SJCRH30 (cell line): ENCODE measurements at regions not wholly inside any gene's neighbourhood (a gene's known extent, or its start where the extent isn't known, plus 50 kb on each side); places are given as distances from the start of the nearest gene placed in this dataset.
A peak's percentile ranks its signal among the peaks of the same experiment; 100 is the strongest.

Experiments used
- DNase-seq, 2 experiments: peaks; one replicate each; pipeline ENCODE4 v3.0.0-alpha.2; 2015 to 2020
- H3K27ac ChIP-seq: fragments of 250-450 bp; sonication (Bioruptor Pico); 2 replicates; pipeline ENCODE4 v1.5.1; 2020; ENCODE audit warnings: mild to moderate bottlenecking, moderate library complexity
- H3K27me3 ChIP-seq: fragments of 250-450 bp; sonication (Bioruptor Pico); 2 replicates; pipeline ENCODE4 v1.5.1; 2020; ENCODE audit warnings: mild to moderate bottlenecking, moderate library complexity
- H3K36me3 ChIP-seq: fragments of 250-450 bp; sonication (Bioruptor Pico); 2 replicates; pipeline ENCODE4 v1.5.1; 2020; ENCODE audit warnings: mild to moderate bottlenecking, moderate library complexity
- H3K4me1 ChIP-seq: fragments of 250-450 bp; sonication (Bioruptor Pico); 2 replicates; pipeline ENCODE4 v1.5.1; 2020; ENCODE audit warnings: mild to moderate bottlenecking, moderate library complexity
- H3K4me3 ChIP-seq: fragments of 250-450 bp; sonication (Bioruptor Pico); 2 replicates; pipeline ENCODE4 v1.5.1; 2020; ENCODE audit warnings: mild to moderate bottlenecking, moderate library complexity
- H3K9me3 ChIP-seq: fragments of 250-450 bp; sonication (Bioruptor Pico); replicated peaks from 2 replicates; pipeline ENCODE4 v1.5.1; 2020; ENCODE audit warnings: mild to moderate bottlenecking, moderate library complexity

GRCh38 chr10:60511477-60512229 lies 122.0 kb upstream of the ANK3 start:
- no peak overlapping the region for H3K4me3 ChIP-seq
- no peak overlapping the region for H3K27ac ChIP-seq

GRCh38 chr10:60508831-60509230 lies 119.2 kb upstream of the ANK3 start:
- Histone ChIP-seq H3K27me3 (no peaks in the 10 kb centered on the region), H3K4me1 (no peaks in the 10 kb centered on the region), H3K36me3 (no peaks in the 10 kb centered on the region), H3K4me3 (no peak overlapping the region), H3K27ac (no peak overlapping the region), H3K9me3 (no peaks in the 10 kb centered on the region)
- DNase-seq = no peak

More at GRCh38 chr10:60511477-60512229, 122.0 kb upstream of the ANK3 start:
- H3K9me3 ChIP-seq = no peaks in the 10 kb centered on the region
- H3K27me3 ChIP-seq = no peaks in the 10 kb centered on the region
- H3K36me3 ChIP-seq = no peaks in the 10 kb centered on the region
- no peaks in the 10 kb centered on the region for H3K4me1 ChIP-seq
- no peak for DNase-seq

- no peak for DNase-seq
- Histone ChIP-seq H3K27me3 (no peaks in the 10 kb centered on the region), H3K27ac (no peak overlapping the region), H3K4me3 (no peak overlapping the region), H3K36me3 (no peaks in the 10 kb centered on the region), H3K4me1 (no peaks in the 10 kb centered on the region), H3K9me3 (no peaks in the 10 kb centered on the region)
Measured at GRCh38 chr10:60508037-60508436, 118.4 kb upstream of the ANK3 start.

- Histone ChIP-seq H3K9me3 (no peaks in the 10 kb centered on the region), H3K36me3 (no peaks in the 10 kb centered on the region), H3K27me3 (no peaks in the 10 kb centered on the region), H3K4me3 (no peak overlapping the region), H3K27ac (no peak overlapping the region), H3K4me1 (no peaks in the 10 kb centered on the region)
- DNase-seq = no peak
Measured at GRCh38 chr10:60502621-60503020, 112.9 kb upstream of the ANK3 start.

GRCh38 chr10:60498985-60499384 lies 109.3 kb upstream of the ANK3 start:
- DNase-seq = no peak
- Histone ChIP-seq H3K9me3 (no peaks in the 10 kb centered on the region), H3K4me1 (no peaks in the 10 kb centered on the region), H3K36me3 (no peaks in the 10 kb centered on the region), H3K4me3 (no peak overlapping the region), H3K27me3 (no peaks in the 10 kb centered on the region), H3K27ac (no peak overlapping the region)

- H3K27ac ChIP-seq = no peak overlapping the region
Measured at GRCh38 chr10:60497364-60497763, 107.7 kb upstream of the ANK3 start.

GRCh38 chr10:60496181-60496580 lies 106.5 kb upstream of the ANK3 start:
- no peak overlapping the region for H3K27ac ChIP-seq
- H3K4me1 ChIP-seq = no peaks in the 10 kb centered on the region
- no peak for DNase-seq
- H3K4me3 ChIP-seq = no peak overlapping the region
- no peaks in the 10 kb centered on the region for H3K9me3 ChIP-seq
- no peaks in the 10 kb centered on the region for H3K27me3 ChIP-seq
- no peaks in the 10 kb centered on the region for H3K36me3 ChIP-seq

More at GRCh38 chr10:60497364-60497763, 107.7 kb upstream of the ANK3 start:
- Histone ChIP-seq H3K9me3 (no peaks in the 10 kb centered on the region), H3K4me1 (no peaks in the 10 kb centered on the region), H3K4me3 (no peak overlapping the region), H3K27me3 (no peaks in the 10 kb centered on the region), H3K36me3 (no peaks in the 10 kb centered on the region)
- no peak for DNase-seq

- H3K4me3 ChIP-seq = no peak overlapping the region
- no peaks in the 10 kb centered on the region for H3K36me3 ChIP-seq
- H3K9me3 ChIP-seq = no peaks in the 10 kb centered on the region
- no peak for DNase-seq
- no peaks in the 10 kb centered on the region for H3K27me3 ChIP-seq
- H3K4me1 ChIP-seq = no peaks in the 10 kb centered on the region
- no peak overlapping the region for H3K27ac ChIP-seq
Measured at GRCh38 chr10:60495338-60496055, 105.8 kb upstream of the ANK3 start.

- H3K27ac ChIP-seq = no peak overlapping the region
- no peak overlapping the region for H3K4me3 ChIP-seq
- no peaks in the 10 kb centered on the region for H3K36me3 ChIP-seq
- no peaks in the 10 kb centered on the region for H3K27me3 ChIP-seq
- H3K9me3 ChIP-seq = no peaks in the 10 kb centered on the region
- no peaks in the 10 kb centered on the region for H3K4me1 ChIP-seq
- no peak for DNase-seq
Measured at GRCh38 chr10:60494774-60495173, 105.1 kb upstream of the ANK3 start.

GRCh38 chr10:60491162-60491561 lies 101.5 kb upstream of the ANK3 start:
- H3K36me3 ChIP-seq = no peaks in the 10 kb centered on the region
- H3K27me3 ChIP-seq = no peaks in the 10 kb centered on the region
- H3K9me3 ChIP-seq = no peaks in the 10 kb centered on the region
- no peak overlapping the region for H3K4me3 ChIP-seq
- H3K27ac ChIP-seq = no peak overlapping the region
- DNase-seq = no peak
- H3K4me1 ChIP-seq = no peaks in the 10 kb centered on the region

- Histone ChIP-seq H3K27ac (no peak overlapping the region), H3K4me1 (no peaks in the 10 kb centered on the region), H3K36me3 (no peaks in the 10 kb centered on the region), H3K9me3 (no peaks in the 10 kb centered on the region), H3K4me3 (no peak overlapping the region), H3K27me3 (no peaks in the 10 kb centered on the region)
- DNase-seq = no peak
Measured at GRCh38 chr10:60490013-60490412, 100.3 kb upstream of the ANK3 start.

- no peak overlapping the region for H3K27ac ChIP-seq
- H3K27me3 ChIP-seq = no peaks in the 10 kb centered on the region
- no peaks in the 10 kb centered on the region for H3K4me1 ChIP-seq
- H3K9me3 ChIP-seq = no peaks in the 10 kb centered on the region
- H3K4me3 ChIP-seq = no peak overlapping the region
- no peak for DNase-seq
- H3K36me3 ChIP-seq = no peaks in the 10 kb centered on the region
Measured at GRCh38 chr10:60488111-60488669, 98.5 kb upstream of the ANK3 start.

GRCh38 chr10:60487543-60487942 lies 97.9 kb upstream of the ANK3 start:
- Histone ChIP-seq H3K4me3 (no peak overlapping the region), H3K4me1 (no peaks in the 10 kb centered on the region), H3K27me3 (no peaks in the 10 kb centered on the region), H3K36me3 (no peaks in the 10 kb centered on the region), H3K9me3 (no peaks in the 10 kb centered on the region), H3K27ac (no peak overlapping the region)
- no peak for DNase-seq

GRCh38 chr10:60485025-60485424 lies 95.3 kb upstream of the ANK3 start:
- Histone ChIP-seq H3K27ac (no peak overlapping the region), H3K4me1 (peaks cover 20% of the 10 kb centered on the region), H3K4me3 (no peak overlapping the region), H3K36me3 (no peaks in the 10 kb centered on the region), H3K9me3 (no peaks in the 10 kb centered on the region), H3K27me3 (no peaks in the 10 kb centered on the region)
- DNase-seq = no peak

GRCh38 chr10:60480865-60481563 lies 91.3 kb upstream of the ANK3 start:
- no peaks in the 10 kb centered on the region for H3K27me3 ChIP-seq
- peaks cover 30% of the 10 kb centered on the region for H3K4me1 ChIP-seq
- H3K27ac ChIP-seq = peak overlapping the region; percentile 80
- DNase-seq = peak; percentile 24 to 61
- peak overlapping the region; percentile 22; the same call in 1 of the 2 replicates for H3K4me3 ChIP-seq
- no peaks in the 10 kb centered on the region for H3K36me3 ChIP-seq
- H3K9me3 ChIP-seq = no peaks in the 10 kb centered on the region
